T-helper 1 cell (primary cell): ENCODE measurements at regions not wholly inside any gene's neighbourhood (a gene's known extent, or its start where the extent isn't known, plus 50 kb on each side); places are given as distances from the start of the nearest gene placed in this dataset.

Experiments
- DNase-seq, 5 donors: peaks; one replicate each; pipeline ENCODE4 v3.0.0-alpha.2; 2012 to 2020

GRCh38 chr4:17168571-17168970, 270.1 kb upstream of the LDB2 start:
- no peak for DNase-seq

GRCh38 chr4:17166954-17167353, 268.5 kb upstream of the LDB2 start:
- DNase-seq = no peak

- no peak for DNase-seq
These were observed 266.8 kb upstream of the LDB2 start for GRCh38 chr4:17165286-17165685.

- no peak for DNase-seq
These were observed 266.2 kb upstream of the LDB2 start for GRCh38 chr4:17164666-17165065.

GRCh38 chr4:17163156-17163771, 264.8 kb upstream of the LDB2 start:
- DNase-seq = no peak

- no peak for DNase-seq
These were observed 258.9 kb upstream of the LDB2 start for GRCh38 chr4:17157304-17157703.

GRCh38 chr4:17155486-17155885, 257.0 kb upstream of the LDB2 start:
- DNase-seq = no peak

GRCh38 chr4:17153572-17153971, 255.1 kb upstream of the LDB2 start:
- no peak for DNase-seq

GRCh38 chr4:17152941-17153540, 254.6 kb upstream of the LDB2 start:
- no peak for DNase-seq

- no peak for DNase-seq
These were observed 243.8 kb upstream of the LDB2 start for GRCh38 chr4:17142232-17142711.

GRCh38 chr4:17138847-17139246, 240.4 kb upstream of the LDB2 start:
- no peak for DNase-seq

- no peak for DNase-seq
These were observed 236.1 kb upstream of the LDB2 start for GRCh38 chr4:17134565-17134964.

GRCh38 chr4:17134100-17134499, 235.7 kb upstream of the LDB2 start:
- no peak for DNase-seq

- DNase-seq = no peak
These were observed 233.8 kb upstream of the LDB2 start for GRCh38 chr4:17132226-17132625.

- DNase-seq = no peak
These were observed 229.8 kb upstream of the LDB2 start for GRCh38 chr4:17128268-17128667.

GRCh38 chr4:17126321-17126966, 228.0 kb upstream of the LDB2 start:
- DNase-seq = no peak

- no peak for DNase-seq
These were observed 226.3 kb upstream of the LDB2 start for GRCh38 chr4:17124767-17125166.

GRCh38 chr4:17120761-17121160, 222.3 kb upstream of the LDB2 start:
- no peak for DNase-seq

- no peak for DNase-seq
These were observed 219.3 kb upstream of the LDB2 start for GRCh38 chr4:17117746-17118145.

GRCh38 chr4:17115583-17115982, 217.1 kb upstream of the LDB2 start:
- DNase-seq = no peak

GRCh38 chr4:17112292-17112659, 213.8 kb upstream of the LDB2 start:
- no peak for DNase-seq

GRCh38 chr4:17109126-17109525, 210.7 kb upstream of the LDB2 start:
- DNase-seq = no peak

GRCh38 chr4:17103231-17103630, 204.8 kb upstream of the LDB2 start:
- DNase-seq = no peak

- no peak for DNase-seq
These were observed 200.6 kb upstream of the LDB2 start for GRCh38 chr4:17098996-17099395.
